A549 (cell line): ENCODE measurements at regions not wholly inside any gene's neighbourhood (a gene's known extent, or its start where the extent isn't known, plus 50 kb on each side); places are given as distances from the start of the nearest gene placed in this dataset.
A peak's percentile ranks its signal among the peaks of the same experiment; 100 is the strongest.

Source experiments
- ATAC-seq, 2 experiments: fragments of 200-7000 bp in 1 of 2; fragments of >200 bp in 1 of 2; cut with Nextera tagmentation in 1 of 2; cut with Tn5 transposase in 1 of 2; 3 replicates each; pipeline versions ENCODE4 v1.8.0 to v1.9.1; 2018 to 2020; ENCODE audit warnings: mild to moderate bottlenecking in 1 of 2, moderate library complexity in 1 of 2
- CTCF ChIA-PET: fragments of 300-600 bp; sonication (Branson Sonifier 250); formaldehyde crosslinking; extraction: SDS; loops from one replicate; lab custom pipeline; 2021; ENCODE audit warnings: antibody characterized with exemption, inconsistent platforms; lab: Yijun Ruan, JAX
- POLR2A ChIA-PET: fragments of 350-600 bp; formaldehyde crosslinking; extraction: SDS; loops from one replicate; lab custom pipeline; 2021; ENCODE audit warnings: antibody characterized with exemption, inconsistent platforms; lab: Yijun Ruan, JAX
- DNase-seq, 2 experiments: peaks; one replicate each; pipeline versions ENCODE4 v3.0.0 to v3.0.0-alpha.2; 2011 to 2016; ENCODE audit warnings: low read depth in 1 of 2, low spot score in 1 of 2
- FAIRE-seq: peaks from 2 replicates; lab custom pipeline; 2011; peaks lifted over from hg19 to GRCh38; lab: Jason Lieb, UNC
- H3K27ac ChIP-seq, 2 experiments: fragments of >200 bp; sonication (Bioruptor Twin); formaldehyde crosslinking; 3 replicates each; pipeline ENCODE4 v1.5.1; 2016 to 2017
- H3K4me1 ChIP-seq: fragments of >200 bp; sonication (Bioruptor Twin); formaldehyde crosslinking; 3 replicates; pipeline ENCODE4 v1.6.1; 2016
- H3K4me2 ChIP-seq: fragments of >200 bp; sonication (Bioruptor Twin); formaldehyde crosslinking; 3 replicates; pipeline ENCODE4 v1.6.1; 2016
- H3K4me3 ChIP-seq: fragments of >200 bp; sonication (Bioruptor Twin); formaldehyde crosslinking; 3 replicates; pipeline ENCODE4 v1.5.1; 2016
- H3K9me3 ChIP-seq: fragments of >200 bp; sonication (Bioruptor Twin); formaldehyde crosslinking; 3 replicates; pipeline ENCODE4 v1.6.1; 2016
- BCL3 ChIP-seq: fragments of >200 bp; sonication (Bioruptor Twin); formaldehyde crosslinking; IDR thresholded peaks from 3 replicates; pipeline ENCODE4 v1.6.1; 2016
- CBX8 ChIP-seq: fragments of 200-600 bp; sonication (generic); IDR thresholded peaks from 2 replicates; pipeline ENCODE4 v1.6.1; 2016
- CEBPB ChIP-seq, 2 experiments: fragments of >200 bp in 1 of 2; sonication (Bioruptor Twin) in 1 of 2; formaldehyde crosslinking in 1 of 2; IDR thresholded peaks; 2 replicates each; pipeline ENCODE4 v1.6.1; 2012 to 2016
- E2F6 ChIP-seq: IDR thresholded peaks from 2 replicates; pipeline ENCODE4 v1.6.1; 2012; ENCODE audit warnings: low read depth, borderline replicate concordance
- EHMT2 ChIP-seq: fragments of 200-600 bp; sonication (generic); IDR thresholded peaks from 2 replicates; pipeline ENCODE4 v1.6.1; 2016; ENCODE audit warnings: antibody characterized with exemption, low read depth, mild to moderate bottlenecking, moderate library complexity
- EP300 ChIP-seq, 2 experiments: fragments of >200 bp; sonication (Bioruptor Twin); formaldehyde crosslinking; IDR thresholded peaks; 2 replicates in 1 of 2; 3 replicates in 1 of 2; pipeline ENCODE4 v1.6.1; 2016 to 2017
- FOSL2 ChIP-seq, 2 experiments: fragments of 450-650 bp in 1 of 2; fragments of >200 bp in 1 of 2; sonication (Bioruptor Twin) in 1 of 2; formaldehyde crosslinking; IDR thresholded peaks; 2 replicates each; pipeline versions ENCODE4 v1.5.0 to v1.6.1; 2016 to 2020; ENCODE audit warnings: mild to moderate bottlenecking in 1 of 2, moderate library complexity in 1 of 2
- HMGXB4 ChIP-seq: fragments of 250-450 bp; sonication (Bioruptor Pico); IDR thresholded peaks from 2 replicates; pipeline ENCODE4 v1.5.0; 2021; ENCODE audit warnings: mild to moderate bottlenecking, moderate library complexity, borderline replicate concordance
- HOXA7 ChIP-seq: fragments of 250-450 bp; sonication (Bioruptor Pico); IDR thresholded peaks from 2 replicates; pipeline ENCODE4 v1.5.0; 2020; ENCODE audit warnings: mild to moderate bottlenecking, moderate library complexity
- JUN ChIP-seq, 2 experiments: fragments of >200 bp; sonication (Bioruptor Twin); formaldehyde crosslinking; IDR thresholded peaks; 2 replicates in 1 of 2; 3 replicates in 1 of 2; pipeline ENCODE4 v1.6.1; 2016 to 2017
- JUNB ChIP-seq: fragments of >200 bp; sonication (Bioruptor Twin); formaldehyde crosslinking; IDR thresholded peaks from 2 replicates; pipeline ENCODE4 v1.6.1; 2016
- KDM1A ChIP-seq: fragments of 200-600 bp; sonication (generic); IDR thresholded peaks from 2 replicates; pipeline ENCODE4 v1.6.1; 2016; ENCODE audit warnings: low read depth, mild to moderate bottlenecking
- KDM5A ChIP-seq: fragments of 200-600 bp; sonication (generic); IDR thresholded peaks from 2 replicates; pipeline ENCODE4 v1.6.1; 2016; ENCODE audit warnings: antibody characterized with exemption, mild to moderate bottlenecking
- MAX ChIP-seq: IDR thresholded peaks from 2 replicates; pipeline ENCODE4 v1.6.1; 2012
- NPAS2 ChIP-seq: fragments of 250-450 bp; sonication (Bioruptor Pico); IDR thresholded peaks from 2 replicates; pipeline ENCODE4 v1.8.0; 2022; ENCODE audit warnings: mild to moderate bottlenecking, moderate library complexity, borderline replicate concordance
- POLR2A ChIP-seq: IDR thresholded peaks from 2 replicates; pipeline ENCODE4 v1.6.1; 2012; ENCODE audit warnings: mild to moderate bottlenecking, low read length
- POLR2AphosphoS2 ChIP-seq: conservative IDR thresholded peaks from 2 replicates; pipeline ENCODE4 v1.6.1; 2012; ENCODE audit warnings: low read length, improper control_type of control experiment, inconsistent platforms
- RAD21 ChIP-seq, 2 experiments: fragments of >200 bp in 1 of 2; sonication (Bioruptor Twin) in 1 of 2; formaldehyde crosslinking in 1 of 2; IDR thresholded peaks in 1 of 2; conservative IDR thresholded peaks in 1 of 2; 2 replicates in 1 of 2; 3 replicates in 1 of 2; pipeline ENCODE4 v1.6.1; 2012 to 2018; ENCODE audit warnings: inconsistent platforms in 1 of 2
- RCOR1 ChIP-seq: fragments of 150-350 bp; IDR thresholded peaks from 2 replicates; pipeline ENCODE4 v1.6.1; 2014; ENCODE audit warnings: antibody characterized with exemption, low read length, low read depth
- RFX5 ChIP-seq: fragments of 450-650 bp; IDR thresholded peaks from 2 replicates; pipeline ENCODE4 v1.7.1; 2014; ENCODE audit warnings: antibody characterized with exemption, mild to moderate bottlenecking, moderate library complexity
- ZNF302 ChIP-seq: fragments of 250-450 bp; sonication (Bioruptor Pico); IDR thresholded peaks from 2 replicates; pipeline ENCODE4 v1.9.0; 2021; ENCODE audit warnings: inconsistent platforms, mild to moderate bottlenecking, moderate library complexity
- ZSCAN20 ChIP-seq: fragments of 250-450 bp; sonication (Bioruptor Pico); IDR thresholded peaks from 2 replicates; pipeline ENCODE4 v1.8.0; 2022; ENCODE audit warnings: mild to moderate bottlenecking, moderate library complexity
- WGBS: methylation state at CpG from one replicate; pipeline ENCODE4 v1.1.6; 2017; ENCODE audit errors: missing lambda C conversion rate; 5-methylcytosine and 5-hydroxymethylcytosine counted together

GRCh38 chr20:53884859-53885541 lies 185.4 kb downstream of the BCAS1 start:
- Histone ChIP-seq H3K4me2 (no peak overlapping the region), H3K4me3 (no peak overlapping the region)
- WGBS: 80% methylated on average over 10 of the region's 10 CpGs
- TF ChIP-seq HOXA7: no peak
- no peak for TF ChIP-seq BCL3
- TF ChIP-seq POLR2AphosphoS2: no peak
- no peak for TF ChIP-seq EHMT2
- TF ChIP-seq KDM1A: no peak
- TF ChIP-seq MAX: no peak
- TF ChIP-seq RFX5: no peak
- TF ChIP-seq CBX8: no peak
- TF ChIP-seq JUN (IDR thresholded peaks at IDR 0.05): no peak
- TF ChIP-seq RCOR1: no peak
- no peak for TF ChIP-seq ZNF302 (CRISPR knock-in tag)
- TF ChIP-seq, all 56 proteins: peak for 0
- ChIA-PET CTCF (interaction anchor here (0.8 to 2.0 kb wide), 6 partner anchors 15 to 262 kb away, joined by 3 to 5 read pairs (median 4); no protein-coding TSS in a partner anchor), POLR2A (no interaction called here)
- H3K27ac ChIP-seq: peak overlapping the region in 1 of 2 experiments; percentile 67; a peak in 3 of 6 replicates
- no peaks in the 10 kb centered on the region for H3K9me3 ChIP-seq
- DNase-seq: no peak
- peaks cover 9% of the 10 kb centered on the region; the same call in 2 of the 3 replicates for H3K4me1 ChIP-seq
- FAIRE-seq: no peak
- ATAC-seq: no peak; a peak in 1 of 6 replicates

GRCh38 chr20:53883098-53883911 lies 187.1 kb downstream of the BCAS1 start:
- DNase-seq (peak in 1 of 2 experiments; percentile 46), ATAC-seq (no peak)
- Histone ChIP-seq H3K27ac (peak overlapping the region in 1 of 2 experiments; percentile 67; a peak in 3 of 6 replicates), H3K4me2 (0 out of 3 replicates have a peak overlapping the region, but pooled peaks have one; percentile 8)
- WGBS: 54% methylated on average over 5 of the region's 5 CpGs
- no peak for TF ChIP-seq E2F6
- TF ChIP-seq JUNB: no peak
- no peak for TF ChIP-seq KDM5A
- 0 out of 5 replicates have a peak, but pooled peaks of 1 of the 2 experiments have one; percentile 24 for TF ChIP-seq JUN (IDR thresholded peaks at IDR 0.05)
- TF ChIP-seq HMGXB4 (CRISPR knock-in tag): no peak
- TF ChIP-seq ZSCAN20 (CRISPR knock-in tag): no peak
- 0 out of 2 replicates have a peak, but pooled peaks have one; percentile 27 for TF ChIP-seq MAX
- TF ChIP-seq CEBPB (IDR thresholded peaks at IDR 0.05): no peak
- TF ChIP-seq ZNF302 (CRISPR knock-in tag): no peak
- no peak for TF ChIP-seq NPAS2 (CRISPR knock-in tag)
- TF ChIP-seq RAD21 (conservative IDR thresholded peaks at IDR 0.05 in 1 of 2, IDR thresholded peaks at IDR 0.05 in 1 of 2): no peak
- no peak for TF ChIP-seq FOSL2 (IDR thresholded peaks at IDR 0.05)
- TF ChIP-seq FOSL2 (CRISPR knock-in tag; IDR thresholded peaks at IDR 0.05): no peak
- TF ChIP-seq EP300 (IDR thresholded peaks at IDR 0.05): peak in 1 of 2 experiments; percentile 52; a peak in 1 of 5 replicates
- TF ChIP-seq POLR2A: no peak
- TF ChIP-seq, all 56 proteins: peak for 3
- CTCF ChIA-PET: interaction anchor here (1.1 to 2.0 kb wide), 2 partner anchors 17 to 32 kb away, joined by 4 to 5 read pairs; no protein-coding TSS in a partner anchor
- no peaks in the 10 kb centered on the region for H3K9me3 ChIP-seq
- FAIRE-seq: no peak
- no peak overlapping the region for H3K4me3 ChIP-seq
- POLR2A ChIA-PET: no interaction called here
- peaks cover 18% of the 10 kb centered on the region; the same call in 2 of the 3 replicates for H3K4me1 ChIP-seq
